Right forelimb (tissue), 1 donor: ENCODE measurements at regions not wholly inside any gene's neighbourhood (a gene's known extent, or its start where the extent isn't known, plus 50 kb on each side); places are given as distances from the start of the nearest gene placed in this dataset.

ENCODE experiments used
- DNase-seq: peaks from one replicate; pipeline ENCODE4 v3.0.0-alpha.2; 2018

DNA sequence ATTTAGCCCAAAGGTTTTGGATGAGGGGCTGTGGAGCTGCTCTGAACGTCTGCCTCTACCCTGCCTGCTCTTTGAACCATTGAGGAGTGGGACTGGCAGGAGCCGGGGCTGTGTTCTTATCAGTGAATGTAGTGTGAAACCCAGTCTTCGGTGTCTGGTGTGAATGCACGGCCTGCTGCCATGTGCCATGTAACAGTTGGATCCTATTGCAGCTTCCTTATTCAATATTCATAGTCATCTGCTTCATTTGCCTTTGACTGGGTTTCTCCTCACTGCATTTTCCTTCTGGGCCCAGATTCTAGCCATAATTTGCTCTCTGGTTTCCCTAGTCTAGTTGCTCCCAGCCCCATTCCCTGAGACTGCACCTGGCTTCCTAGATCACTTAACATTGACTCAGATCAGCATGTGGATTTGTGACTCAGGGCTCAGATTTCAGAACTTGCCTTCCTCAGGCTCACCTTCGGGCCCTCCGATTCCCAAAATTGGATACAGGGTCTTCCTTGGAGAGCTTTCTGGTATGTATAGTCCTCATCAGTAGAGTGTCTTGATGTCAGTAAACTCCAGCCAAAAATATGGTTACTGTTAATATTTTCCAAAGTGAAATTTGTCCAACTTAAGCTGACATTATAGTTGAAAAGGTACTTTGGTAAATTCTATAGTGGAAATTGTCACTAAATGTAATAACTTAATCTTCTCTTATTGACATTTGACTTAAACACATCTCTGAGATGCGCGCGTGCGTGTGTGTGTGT lies 94.0 kb upstream of the DDIT4L start:
- no peak for DNase-seq

DNA sequence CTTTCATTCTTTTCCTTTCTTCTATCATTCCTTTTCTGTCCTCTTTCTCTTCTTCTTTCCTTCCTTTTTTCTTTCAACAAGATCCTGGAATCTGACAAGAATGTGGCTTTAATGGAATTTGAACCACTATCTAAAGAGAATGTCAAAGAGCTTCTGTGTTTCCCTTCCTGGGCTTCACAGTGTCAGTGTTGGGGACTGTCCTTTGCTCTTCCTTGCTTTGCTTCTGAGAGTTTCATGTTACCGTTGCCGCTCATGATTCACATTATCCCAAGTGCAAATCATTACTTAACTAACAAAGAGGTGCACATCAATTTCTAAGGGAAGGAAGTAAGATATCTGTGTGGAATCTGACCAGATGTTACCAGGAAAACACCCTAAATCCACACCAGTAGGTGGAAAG lies 90.5 kb upstream of the DDIT4L start:
- no peak for DNase-seq

- no peak for DNase-seq
These were observed 88.3 kb upstream of the DDIT4L start for GRCh38 chr4:100278567-100278966.

GRCh38 chr4:100269446-100269845 lies 79.2 kb upstream of the DDIT4L start:
- DNase-seq = no peak

- DNase-seq = no peak
These were observed 78.5 kb upstream of the DDIT4L start for GRCh38 chr4:100268789-100269188.

GRCh38 chr4:100261346-100261745 lies 71.1 kb upstream of the DDIT4L start:
- DNase-seq = no peak

- no peak for DNase-seq
These were observed 68.4 kb upstream of the DDIT4L start for GRCh38 chr4:100258675-100259074.

- no peak for DNase-seq
These were observed 67.3 kb upstream of the DDIT4L start for GRCh38 chr4:100257567-100257966.

DNA sequence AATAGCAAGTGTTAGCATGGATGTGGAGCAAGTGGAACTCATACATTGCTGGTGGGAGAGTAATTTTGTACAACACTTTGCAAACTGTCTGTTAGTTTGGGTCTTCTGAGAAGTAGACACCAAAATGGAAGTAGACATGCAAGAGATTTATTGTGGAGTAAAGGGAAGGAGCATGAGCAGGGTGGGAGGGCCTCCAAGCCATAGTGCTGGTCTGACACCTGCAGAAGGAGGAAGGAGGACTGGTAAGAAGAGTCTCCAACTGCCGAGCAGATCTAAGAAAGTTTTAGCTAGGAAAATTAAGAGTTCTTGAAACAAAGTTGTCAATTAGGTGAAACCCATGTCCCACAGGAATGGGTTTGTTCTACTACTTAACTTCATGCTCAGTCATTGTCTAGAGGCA lies 64.0 kb upstream of the DDIT4L start:
- no peak for DNase-seq

- no peak for DNase-seq
These were observed 58.2 kb upstream of the DDIT4L start for GRCh38 chr4:100248476-100248875.

DNA sequence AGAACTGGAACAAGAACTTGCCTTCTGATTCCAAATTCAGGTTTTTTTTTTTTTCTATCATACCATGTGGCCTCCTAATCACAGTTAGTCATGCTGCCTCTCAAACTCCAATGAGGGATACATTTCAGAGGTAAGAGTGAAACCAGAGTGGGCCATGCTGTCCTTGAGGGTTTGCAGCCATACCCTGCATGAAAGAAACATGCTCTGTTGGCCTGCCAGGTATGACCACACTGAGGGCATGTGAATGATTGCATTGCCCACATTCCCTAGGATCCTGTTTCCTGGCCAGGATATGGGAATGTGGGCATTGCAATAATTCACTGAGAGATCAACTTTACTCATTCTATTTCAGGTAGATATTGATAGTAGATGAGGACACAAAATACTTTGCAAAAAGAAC lies 56.4 kb upstream of the DDIT4L start:
- DNase-seq = no peak

- DNase-seq = no peak
These were observed 54.1 kb upstream of the DDIT4L start for GRCh38 chr4:100244347-100244746.
